ENCODE measurements at regions not wholly inside any gene's neighbourhood (a gene's known extent, or its start where the extent isn't known, plus 50 kb on each side); places are given as distances from the start of the nearest gene placed in this dataset.
"Not testable (repeated sequence)": the region's sequence is repeated elsewhere in the genome, so short reads cannot be mapped to it uniquely, and the experiment has no call there.

- DNase-seq (ENCODE audit: low spot score): no peak
Measured at GRCh38 chr7:118801366-118801765, 576.9 kb downstream of the ANKRD7 start.

DNA sequence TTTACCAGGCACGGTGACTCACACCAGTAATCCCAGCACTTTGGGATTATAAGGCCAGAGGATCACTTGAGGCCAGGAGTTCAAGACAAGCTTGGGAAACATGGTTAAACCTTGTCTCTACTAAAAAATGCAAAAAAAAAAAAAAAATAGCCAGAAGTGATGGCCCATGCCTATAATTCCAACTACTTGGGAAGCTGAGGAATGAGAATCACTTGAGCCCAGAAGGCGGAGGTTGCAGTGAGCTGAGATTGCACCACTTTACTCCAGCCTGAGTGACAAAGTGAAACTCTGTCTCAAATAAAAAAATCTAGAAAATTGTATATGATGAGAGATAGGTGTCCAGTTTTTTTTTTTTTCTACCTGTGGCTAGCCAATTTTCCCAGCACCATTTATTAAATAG is 578.2 kb downstream of the ANKRD7 start:
- DNase-seq (ENCODE audit: low spot score): no peak

DNA sequence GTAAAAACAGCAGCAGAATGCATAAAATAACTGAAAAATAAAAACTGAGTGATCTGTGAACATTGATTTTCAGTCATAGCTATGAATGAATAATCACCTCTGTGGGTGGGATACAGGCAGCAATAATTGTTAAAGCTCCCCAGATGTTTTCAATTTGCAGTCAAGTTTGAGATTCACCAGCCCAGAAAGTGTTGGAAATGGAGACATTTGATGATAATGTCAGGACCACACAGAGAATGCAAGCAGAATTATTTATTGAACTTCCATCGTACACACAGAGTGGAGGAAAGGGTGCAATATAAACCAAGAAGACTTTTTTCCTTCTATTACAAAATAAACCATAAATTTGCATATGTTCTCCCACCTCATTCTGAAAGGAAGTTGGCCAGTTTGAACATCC is 601.7 kb downstream of the ANKRD7 start:
- no peak for DNase-seq (ENCODE audit: low spot score)

DNA sequence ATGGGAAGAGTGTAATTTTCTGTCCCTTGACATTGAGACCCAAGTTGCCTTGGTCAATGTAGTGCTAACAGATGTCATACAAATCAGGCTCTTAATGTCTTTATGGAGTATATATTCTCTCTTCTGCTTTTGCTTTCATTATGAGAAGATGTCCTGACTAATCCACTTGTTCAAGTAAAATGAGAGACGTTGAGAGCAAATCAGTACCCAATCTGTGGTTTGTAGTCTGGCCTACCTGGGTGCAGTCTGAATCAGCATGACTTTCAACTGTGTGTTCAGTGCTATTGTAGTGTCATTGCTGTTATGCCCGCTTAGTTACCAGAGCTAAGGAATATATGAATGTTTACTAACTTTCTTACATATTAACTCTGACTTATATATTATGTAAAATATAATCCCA is 612.4 kb downstream of the ANKRD7 start:
- no peak for DNase-seq (ENCODE audit: low spot score)

- no peak for DNase-seq (ENCODE audit: low spot score)
Measured at GRCh38 chr7:118839515-118839914, 615.0 kb downstream of the ANKRD7 start.

GRCh38 chr7:118843456-118843855 is 619.0 kb downstream of the ANKRD7 start:
- no peak for DNase-seq (ENCODE audit: low spot score)

GRCh38 chr7:118844748-118845147 is 620.2 kb downstream of the ANKRD7 start:
- no peak for DNase-seq (ENCODE audit: low spot score)

GRCh38 chr7:118845791-118846190 is 621.3 kb downstream of the ANKRD7 start:
- DNase-seq (ENCODE audit: low spot score): no peak

DNA sequence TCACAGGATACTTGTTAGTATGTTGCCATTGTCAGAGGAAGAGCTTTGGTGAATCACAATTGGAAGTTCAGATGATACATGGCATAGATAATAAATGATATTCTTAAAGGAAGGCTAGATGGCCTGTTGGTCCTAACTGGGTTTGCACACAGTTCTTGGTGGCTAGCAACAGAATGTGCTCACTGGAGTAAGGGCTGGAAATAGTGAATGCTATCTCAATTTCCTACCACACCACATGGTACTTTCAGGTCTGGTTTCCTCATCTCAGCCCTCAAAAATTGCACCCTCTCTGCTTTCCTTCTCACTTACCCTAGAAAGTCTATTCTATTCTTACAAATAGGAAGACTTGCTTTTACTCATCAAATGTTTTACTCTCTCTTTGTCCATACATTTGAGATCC is 622.5 kb downstream of the ANKRD7 start:
- no peak for DNase-seq (ENCODE audit: low spot score)

- no peak for DNase-seq (ENCODE audit: low spot score)
Measured at GRCh38 chr7:118855290-118855689, 630.8 kb downstream of the ANKRD7 start.

DNA sequence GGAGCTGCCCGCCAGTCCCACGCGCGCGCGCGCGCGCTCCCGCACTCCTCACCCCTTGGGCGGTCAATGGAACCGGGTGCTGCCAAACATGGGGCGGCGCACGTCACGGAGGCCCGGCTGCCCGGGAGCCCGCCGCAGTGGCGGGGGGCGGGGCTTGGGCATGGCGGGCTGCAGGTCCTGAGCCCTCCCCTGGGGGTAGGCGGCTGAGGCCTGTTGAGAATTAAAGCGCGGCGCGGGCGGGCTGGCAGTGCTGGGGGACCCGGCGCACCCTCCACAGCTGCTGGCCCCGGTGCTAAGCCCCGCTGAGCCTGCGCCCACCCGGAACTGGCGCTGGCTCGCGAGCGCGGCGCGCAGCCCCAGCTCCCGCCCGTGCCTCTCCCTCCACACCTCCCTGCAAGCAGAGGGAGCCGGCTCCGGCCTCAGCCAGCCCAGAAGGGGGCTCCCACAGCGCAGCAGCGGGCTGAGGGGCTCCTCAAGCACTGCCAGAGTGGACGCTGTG is 634.2 kb downstream of the ANKRD7 start:
- DNase-seq (ENCODE audit: low spot score): no peak

DNA sequence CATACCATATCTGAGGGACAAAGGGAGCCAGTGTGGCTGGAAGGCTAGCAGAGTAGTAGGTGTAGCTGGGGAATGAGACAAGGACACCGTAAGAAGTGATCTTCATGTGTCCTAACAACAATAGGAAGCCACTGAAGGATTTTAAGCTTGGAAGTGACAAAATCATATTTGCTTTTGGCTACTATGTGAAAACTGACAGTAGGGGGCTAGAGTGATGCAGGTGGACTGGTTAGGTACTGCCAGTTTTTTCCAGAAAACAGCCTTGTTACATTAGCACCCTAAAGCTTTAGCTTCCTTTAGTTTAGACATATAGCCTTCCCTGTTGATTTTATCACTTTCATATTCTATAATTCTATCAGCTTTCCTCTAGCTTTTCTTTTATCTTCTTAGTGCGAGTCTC is 637.1 kb downstream of the ANKRD7 start:
- DNase-seq (ENCODE audit: low spot score): no peak

- DNase-seq (ENCODE audit: low spot score): no peak
Measured at GRCh38 chr7:118862740-118863139, 638.2 kb downstream of the ANKRD7 start.

DNA sequence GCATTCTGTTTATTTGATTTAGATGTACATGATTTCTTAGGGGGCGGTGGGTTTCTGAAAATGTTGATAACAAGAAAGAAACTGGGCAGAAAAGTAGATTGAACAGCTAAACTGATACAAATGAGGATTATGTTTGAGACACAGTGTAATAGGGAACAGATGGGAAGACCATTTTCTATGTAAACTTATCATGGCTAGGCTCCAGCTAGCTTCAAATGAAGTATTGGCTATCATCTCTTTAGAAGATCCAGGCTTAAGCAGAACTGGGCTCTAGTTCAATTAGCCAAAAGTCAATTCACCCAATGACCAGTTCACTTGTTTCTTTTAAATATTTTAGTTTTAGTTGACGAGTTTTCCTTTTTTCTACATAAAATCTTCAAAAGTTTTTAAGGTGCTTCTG is 639.5 kb downstream of the ANKRD7 start:
- DNase-seq (ENCODE audit: low spot score): no peak

DNA sequence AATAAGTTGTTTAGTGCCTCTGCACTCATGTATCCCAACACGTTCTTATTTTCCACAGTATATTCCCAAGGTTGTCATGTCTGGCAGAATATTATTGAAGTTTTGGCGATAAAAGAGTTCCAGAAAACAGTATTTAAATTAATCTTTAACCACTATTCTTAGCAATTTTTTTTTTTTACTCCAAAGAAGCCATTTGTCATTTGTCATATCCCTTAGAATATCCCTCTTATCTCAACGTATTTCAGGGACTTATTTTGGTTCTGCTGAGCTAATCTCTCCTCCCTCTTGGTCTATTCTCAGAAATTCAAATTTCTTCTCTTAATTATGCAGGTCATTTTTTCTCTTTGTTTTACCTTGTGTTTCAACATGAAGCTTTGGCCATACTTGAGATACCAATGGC is 643.4 kb downstream of the ANKRD7 start:
- DNase-seq (ENCODE audit: low spot score): no peak

DNA sequence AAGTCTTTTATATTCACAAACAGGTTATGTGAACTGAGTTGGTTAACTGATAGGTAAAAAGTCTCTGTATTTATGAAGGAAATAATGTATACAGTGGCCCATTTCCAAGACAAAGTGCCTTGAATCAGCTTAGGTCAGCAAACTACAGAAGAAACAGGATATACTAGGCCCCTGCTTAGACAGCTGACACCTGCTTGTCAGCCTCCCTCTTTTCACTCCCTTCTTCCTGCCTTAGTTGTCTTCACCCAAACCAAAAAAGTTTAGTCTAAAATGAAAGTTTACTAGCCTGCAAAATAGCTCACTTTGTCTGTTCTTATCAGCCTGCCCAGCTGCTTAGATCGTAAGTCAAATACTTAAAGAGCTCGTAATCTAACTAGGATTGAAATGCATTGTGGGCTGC is 644.6 kb downstream of the ANKRD7 start:
- not testable (repeated sequence) for DNase-seq (ENCODE audit: low spot score)

DNA sequence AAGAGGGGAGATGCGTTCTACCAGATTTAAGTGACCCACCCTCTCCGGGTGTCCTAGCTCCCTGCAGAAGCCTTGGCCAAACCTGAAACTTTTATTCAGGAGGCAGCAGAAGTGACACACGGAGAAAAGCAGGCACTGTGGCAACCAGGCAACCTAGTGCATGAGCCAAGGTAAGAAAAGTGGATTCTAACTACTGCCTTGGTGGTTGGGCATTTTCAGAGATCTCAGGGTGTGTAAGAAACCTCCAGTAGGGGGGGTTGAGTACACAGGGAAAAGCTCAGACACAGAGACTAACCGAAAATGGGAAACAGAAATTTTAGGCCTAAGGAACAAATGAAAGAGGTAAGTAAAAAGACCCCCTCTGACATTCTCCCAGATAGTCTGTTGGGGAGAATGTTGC is 645.7 kb downstream of the ANKRD7 start:
- DNase-seq (ENCODE audit: low spot score): no peak

DNA sequence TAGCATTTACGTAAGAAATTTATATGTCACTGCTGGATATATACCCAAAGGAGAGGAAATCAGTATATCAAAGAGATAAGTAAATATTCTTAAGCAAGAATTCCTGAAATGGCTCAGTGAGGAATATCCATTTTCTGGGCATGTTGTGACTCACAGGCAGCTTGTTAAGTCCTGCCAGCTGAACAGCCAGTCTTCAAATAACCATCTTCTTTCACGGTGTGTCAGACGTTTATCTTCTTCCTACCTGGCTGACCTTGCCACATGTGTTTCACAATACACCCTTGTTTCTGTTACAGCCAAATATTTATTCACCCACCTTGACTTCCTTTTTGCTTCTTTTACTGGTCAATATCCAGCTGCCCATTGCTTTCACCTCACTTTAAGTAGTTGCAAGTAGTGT is 648.1 kb downstream of the ANKRD7 start:
- no peak for DNase-seq (ENCODE audit: low spot score)

DNA sequence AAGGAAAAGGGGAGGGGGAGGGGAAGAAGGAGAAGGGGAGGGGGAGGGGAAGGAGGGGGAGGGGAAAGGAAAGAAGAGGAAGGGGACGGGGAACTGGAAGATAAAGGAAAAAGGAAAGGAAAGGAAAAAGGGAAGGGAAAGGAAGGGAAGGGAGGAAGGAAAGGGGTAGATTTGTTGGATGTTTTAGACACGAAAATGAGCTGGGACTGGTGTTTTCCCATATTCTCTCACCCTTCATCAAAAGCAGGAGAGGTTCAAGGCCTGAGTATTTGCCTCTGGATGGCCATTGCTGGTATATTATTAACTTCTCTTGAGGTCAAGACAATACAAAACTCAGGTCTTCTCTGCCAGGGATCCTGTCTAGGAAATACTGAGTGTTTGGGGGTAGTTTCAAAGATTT is 652.7 kb downstream of the ANKRD7 start:
- no peak for DNase-seq (ENCODE audit: low spot score)

DNA sequence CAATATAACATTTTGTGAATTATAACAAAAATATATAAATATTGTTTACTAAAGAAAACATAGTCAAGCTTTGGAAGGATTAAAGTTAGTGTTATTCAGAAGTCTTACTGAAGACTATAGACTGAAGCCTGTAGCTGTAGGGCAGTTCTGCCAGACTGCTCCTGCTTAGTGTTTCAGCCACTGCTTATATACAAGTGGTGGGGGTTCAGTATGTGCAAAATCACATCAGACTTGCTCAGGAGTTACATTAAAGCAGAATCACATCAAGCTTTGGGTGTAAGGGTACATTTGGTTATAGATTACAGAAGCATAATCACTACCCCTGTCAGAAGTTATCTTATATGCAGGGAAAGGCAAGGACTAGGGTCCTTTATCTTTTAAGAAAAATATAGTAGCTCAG is 653.8 kb downstream of the ANKRD7 start:
- DNase-seq (ENCODE audit: low spot score): no peak

- no peak for DNase-seq (ENCODE audit: low spot score)
Measured at GRCh38 chr7:118898284-118898683, 673.8 kb downstream of the ANKRD7 start.

DNA sequence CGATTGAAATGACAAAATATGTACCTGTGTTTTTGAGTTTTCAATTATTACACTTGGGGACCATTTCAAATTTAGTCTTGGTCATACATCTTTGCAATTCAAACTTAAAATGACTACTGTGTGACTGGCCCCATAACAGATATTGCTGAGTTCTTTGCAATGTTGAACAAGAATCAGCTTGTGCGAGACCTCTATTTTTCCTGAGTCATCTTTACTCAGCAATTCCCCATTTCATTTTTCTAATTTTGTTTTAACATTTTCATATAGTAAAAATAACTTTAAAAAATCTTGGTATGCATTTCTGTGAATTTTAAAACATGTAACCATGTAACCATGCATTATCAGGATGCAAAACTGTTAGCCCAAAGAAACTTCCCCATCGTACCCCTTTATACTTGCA is 678.1 kb downstream of the ANKRD7 start:
- DNase-seq (ENCODE audit: low spot score): no peak

GRCh38 chr7:118907911-118908527 is 683.5 kb downstream of the ANKRD7 start:
- no peak for DNase-seq (ENCODE audit: low spot score)

GRCh38 chr7:118916120-118916519 is 691.6 kb downstream of the ANKRD7 start:
- DNase-seq (ENCODE audit: low spot score): not testable (repeated sequence)

- no peak for DNase-seq (ENCODE audit: low spot score)
Measured at GRCh38 chr7:118918556-118918955, 694.1 kb downstream of the ANKRD7 start.
